Colonic mucosa (tissue), 4 donors: ENCODE measurements at regions not wholly inside any gene's neighbourhood (a gene's known extent, or its start where the extent isn't known, plus 50 kb on each side); places are given as distances from the start of the nearest gene placed in this dataset.
A peak's percentile ranks its signal among the peaks of the same experiment; 100 is the strongest.
"Not testable (repeated sequence)": the region's sequence is repeated elsewhere in the genome, so short reads cannot be mapped to it uniquely, and the experiment has no call there.

Experiments
- DNase-seq: peaks from one replicate; pipeline ENCODE4 v3.0.0-alpha.2; 2020
- H3K27ac ChIP-seq: fragments of 200-600 bp; one replicate; pipeline ENCODE4 v1.8.0; 2021
- H3K27me3 ChIP-seq: fragments of 200-600 bp; one replicate; pipeline ENCODE4 v1.8.0; 2021
- H3K36me3 ChIP-seq: fragments of 200-600 bp; one replicate; pipeline ENCODE4 v1.8.0; 2021
- H3K4me1 ChIP-seq: fragments of 200-600 bp; one replicate; pipeline ENCODE4 v1.8.0; 2021; ENCODE audit warnings: mild to moderate bottlenecking
- H3K4me3 ChIP-seq: fragments of 200-600 bp; one replicate; pipeline ENCODE4 v1.8.0; 2021
- H3K9ac ChIP-seq, 2 donors: one replicate each; pipeline ENCODE4 v1.7.0; 2013; ENCODE audit warnings: control low read depth in 2 of 2, low read depth in 2 of 2, low read length in 2 of 2
- H3K9me3 ChIP-seq: fragments of 200-600 bp; one replicate; pipeline ENCODE4 v1.8.0; 2021
- CTCF ChIP-seq: fragments of 200-600 bp; IDR thresholded peaks from one replicate; pipeline ENCODE4 v1.8.0; 2022; ENCODE audit warnings: antibody characterized with exemption, mild to moderate bottlenecking
- intact Hi-C: fragments of 100-400 bp; cut with DNase I; formaldehyde crosslinking; loops from one replicate; pipeline ENCODE4 v1.14.1; 2022
- donor health status: healthy.
- donor health status: DM: no; HTN: no; CAD: no.
- donor health status: DM: no; HTN: no; CAD: no.

- H3K9me3 ChIP-seq = no peaks in the 10 kb centered on the region
- no peak overlapping the region for H3K27ac ChIP-seq
- no peak for DNase-seq
- intact Hi-C loops = no loop called here
- H3K4me1 ChIP-seq = no peaks in the 10 kb centered on the region
- H3K36me3 ChIP-seq = no peaks in the 10 kb centered on the region
- H3K9ac ChIP-seq = no peak overlapping the region
- H3K4me3 ChIP-seq = no peak overlapping the region
- no peak for TF ChIP-seq CTCF
- no peaks in the 10 kb centered on the region for H3K27me3 ChIP-seq
These were observed 709.2 kb downstream of the TMEM121 start for GRCh38 chr14:106235356-106236159.

DNA sequence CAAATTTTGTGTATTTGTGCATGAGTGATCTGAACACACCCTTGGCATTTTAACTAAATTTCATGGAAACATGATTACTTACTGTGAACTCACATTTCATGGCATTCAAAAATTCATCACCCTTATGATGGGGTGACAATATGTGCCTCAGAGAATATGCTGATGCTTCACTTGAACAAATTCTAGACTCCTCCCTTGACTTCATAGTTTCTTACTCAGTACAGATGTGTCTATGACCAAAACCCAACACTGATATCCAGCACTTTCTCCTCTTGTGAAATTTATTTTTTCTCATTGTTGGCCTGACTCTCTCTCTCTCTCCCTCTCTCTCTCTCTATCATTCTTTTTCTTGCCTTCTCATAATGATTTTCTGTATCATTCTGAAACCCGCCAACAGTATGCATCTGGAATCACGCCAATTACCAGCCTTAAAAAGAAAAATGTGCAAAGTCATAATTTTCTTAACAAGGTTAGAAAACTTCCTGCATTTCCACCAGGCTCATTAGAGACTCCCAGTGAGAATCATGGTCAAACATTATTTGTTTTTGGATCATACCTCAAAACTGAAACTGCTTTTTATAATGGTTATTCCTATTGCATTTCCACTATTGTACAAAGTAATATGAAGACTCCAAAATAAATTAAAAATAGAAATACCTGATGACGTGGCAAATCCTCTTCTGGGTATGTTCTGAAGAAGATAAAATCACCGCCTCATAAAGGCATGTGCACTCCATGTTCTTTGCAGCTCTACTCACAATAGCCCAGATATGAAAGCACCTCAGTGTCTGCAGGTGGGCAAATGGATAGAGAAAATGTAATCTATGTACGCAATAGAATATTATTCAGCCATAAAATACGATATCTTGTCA lies 722.2 kb downstream of the TMEM121 start:
- no peaks in the 10 kb centered on the region for H3K4me1 ChIP-seq
- H3K27me3 ChIP-seq = no peaks in the 10 kb centered on the region
- no peak overlapping the region for H3K9ac ChIP-seq
- no peaks in the 10 kb centered on the region for H3K36me3 ChIP-seq
- H3K4me3 ChIP-seq = no peak overlapping the region
- DNase-seq = no peak
- H3K27ac ChIP-seq = no peak overlapping the region
- intact Hi-C loops = no loop called here
- TF ChIP-seq CTCF = no peak
- no peaks in the 10 kb centered on the region for H3K9me3 ChIP-seq

DNA sequence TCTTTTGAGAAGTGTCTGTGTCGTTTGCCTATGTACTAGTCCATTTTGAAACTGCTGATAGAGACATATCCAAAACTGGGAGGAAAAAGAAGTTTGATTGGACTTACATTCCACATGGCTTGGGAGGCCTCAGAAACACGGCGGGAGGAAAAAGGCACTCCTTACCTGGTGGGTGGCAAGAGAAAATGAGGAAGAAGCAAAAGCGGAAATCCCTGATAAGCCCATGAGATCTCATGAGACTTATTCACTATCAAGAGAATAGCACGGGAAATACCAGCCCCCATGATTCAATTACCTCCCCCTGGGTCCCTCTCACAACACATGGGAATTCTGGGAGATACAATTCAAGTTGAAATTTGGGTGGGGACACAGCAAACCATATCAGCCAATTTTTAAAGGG lies 727.6 kb downstream of the TMEM121 start:
- H3K9ac ChIP-seq, DNase-seq, H3K27ac ChIP-seq, H3K4me3 ChIP-seq, H3K9me3 ChIP-seq, H3K4me1 ChIP-seq, intact Hi-C loops, H3K27me3 ChIP-seq, H3K36me3 ChIP-seq: not testable (repeated sequence)

GRCh38 chr14:106257569-106257994 lies 731.2 kb downstream of the TMEM121 start:
- H3K27ac ChIP-seq, intact Hi-C loops, H3K4me1 ChIP-seq, H3K36me3 ChIP-seq, H3K9ac ChIP-seq, H3K9me3 ChIP-seq, H3K4me3 ChIP-seq, H3K27me3 ChIP-seq: not testable (repeated sequence)
- DNase-seq = peak; percentile 74
- TF ChIP-seq CTCF = peak; percentile 69

DNA sequence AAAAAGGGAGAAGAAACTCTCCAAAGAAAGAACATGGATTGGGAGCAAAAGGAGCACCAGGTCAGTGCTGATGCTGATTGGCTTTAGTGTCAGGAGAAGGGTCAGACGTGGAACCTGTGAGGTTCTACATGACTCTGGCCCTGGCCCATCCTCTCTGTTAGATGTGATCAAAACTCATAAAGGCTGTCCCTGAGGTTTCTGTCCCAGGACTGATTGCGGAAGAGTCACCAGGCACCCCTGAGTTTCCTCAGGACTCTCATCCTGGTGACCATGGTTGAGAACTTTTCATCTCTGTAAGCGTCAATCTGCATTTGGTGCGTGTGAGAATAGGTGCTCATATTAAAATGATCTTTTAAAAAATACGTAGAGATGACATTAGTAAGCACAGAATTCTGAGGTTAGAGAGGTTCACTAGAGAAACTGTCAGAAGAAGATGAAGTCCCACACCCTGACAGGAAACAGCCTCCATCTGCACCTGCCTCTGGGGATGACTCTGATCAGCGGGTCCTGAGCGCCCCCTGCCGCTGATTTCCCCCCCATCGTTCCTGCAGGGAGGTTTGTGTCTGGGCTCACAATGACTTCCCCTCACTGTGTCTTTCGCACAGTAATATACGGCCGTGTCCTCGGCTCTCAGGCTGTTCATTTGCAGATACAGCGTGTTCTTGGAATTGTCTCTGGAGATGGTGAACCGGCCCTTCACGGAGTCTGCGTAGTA lies 741.8 kb downstream of the TMEM121 start:
- DNase-seq = peak; percentile 45
- intact Hi-C loops = no loop called here

More for the DNA sequence above, 741.8 kb downstream of the TMEM121 start:
- no peak overlapping the region for H3K9ac ChIP-seq
- H3K27ac ChIP-seq = no peak overlapping the region
- no peak overlapping the region for H3K4me3 ChIP-seq
- no peaks in the 10 kb centered on the region for H3K4me1 ChIP-seq
- no peaks in the 10 kb centered on the region for H3K27me3 ChIP-seq
- TF ChIP-seq CTCF = no peak
- no peaks in the 10 kb centered on the region for H3K9me3 ChIP-seq
- H3K36me3 ChIP-seq = no peaks in the 10 kb centered on the region
